MM.1S (cell line): ENCODE measurements at regions not wholly inside any gene's neighbourhood (a gene's known extent, or its start where the extent isn't known, plus 50 kb on each side); places are given as distances from the start of the nearest gene placed in this dataset.

Source experiments
- CTCF ChIP-seq: fragments of 300-600 bp; sonication (generic); IDR thresholded peaks from 2 replicates; pipeline ENCODE4 v1.5.1; 2016; ENCODE audit warnings: antibody characterized with exemption, low read length, mixed read lengths
- EZH2 ChIP-seq: fragments of 300-600 bp; sonication (generic); optimal IDR thresholded peaks from 2 replicates; pipeline ENCODE3; 2017; ENCODE audit warnings: low read depth, mild to moderate bottlenecking, antibody characterized with exemption, low read length, mixed read lengths
- EZH2phosphoT487 ChIP-seq: fragments of 300-600 bp; sonication (generic); IDR thresholded peaks from 2 replicates; pipeline ENCODE4 v1.6.1; 2018; ENCODE audit warnings: antibody characterized with exemption, low read length

- TF ChIP-seq CTCF = no peak
- no peak for TF ChIP-seq EZH2phosphoT487
- no peak for TF ChIP-seq EZH2
Measured at GRCh38 chr14:40053416-40053815, 621.2 kb upstream of the FBXO33 start.
